HG02588 (cell line): ENCODE measurements at regions not wholly inside any gene's neighbourhood (a gene's known extent, or its start where the extent isn't known, plus 50 kb on each side); places are given as distances from the start of the nearest gene placed in this dataset.
"Not testable (repeated sequence)": the region's sequence is repeated elsewhere in the genome, so short reads cannot be mapped to it uniquely, and the experiment has no call there.

Source experiments
- ATAC-seq: cut with Tn5 transposase; IDR thresholded peaks from one replicate; pipeline ENCODE4 v1.9.1; 2021; ENCODE audit warnings: mild to moderate bottlenecking, moderate library complexity; ENCODE audit not compliant: unreplicated experiment

DNA sequence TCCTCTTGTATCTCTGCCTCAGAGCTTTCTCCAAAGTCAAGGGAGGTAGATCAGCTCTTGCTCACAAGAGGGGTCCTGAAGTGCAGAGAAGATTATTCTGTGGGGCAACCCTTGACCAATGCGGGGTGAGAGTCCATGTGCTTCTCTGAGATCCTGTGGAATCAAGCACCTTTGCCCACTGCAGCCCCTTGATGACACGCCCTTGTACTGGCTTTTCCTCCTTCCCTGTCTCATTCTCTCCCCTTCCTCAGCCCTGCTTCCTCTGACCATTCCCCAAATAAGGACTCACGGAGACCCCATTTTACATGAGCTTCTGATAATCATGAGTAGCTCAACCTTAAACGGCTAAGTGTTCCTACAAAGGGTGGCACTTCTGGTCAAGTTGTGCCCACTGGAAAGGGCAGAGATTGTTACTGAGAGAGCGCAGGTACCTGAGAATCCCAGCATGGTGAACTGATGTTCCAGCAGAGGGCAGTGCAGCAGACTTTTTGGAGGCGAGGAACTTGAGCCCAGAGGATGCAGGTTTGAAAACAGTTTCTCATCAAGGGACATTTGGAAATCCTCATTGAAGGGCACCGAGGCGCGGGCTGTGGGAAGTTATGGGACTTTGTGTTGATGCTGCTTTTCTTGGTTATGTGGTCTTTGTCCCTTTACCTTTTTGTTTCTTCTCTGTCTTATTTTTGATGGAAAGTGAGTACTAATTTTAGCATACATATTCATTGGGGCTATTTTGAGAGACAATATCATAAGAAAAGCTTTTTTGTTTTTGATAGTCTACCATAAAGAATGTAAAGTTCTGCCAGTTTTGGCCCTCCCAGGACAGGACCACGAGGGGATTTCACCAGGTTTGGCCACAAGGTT lies 201.3 kb downstream of the RBM46 start:
- ATAC-seq = no peak

DNA sequence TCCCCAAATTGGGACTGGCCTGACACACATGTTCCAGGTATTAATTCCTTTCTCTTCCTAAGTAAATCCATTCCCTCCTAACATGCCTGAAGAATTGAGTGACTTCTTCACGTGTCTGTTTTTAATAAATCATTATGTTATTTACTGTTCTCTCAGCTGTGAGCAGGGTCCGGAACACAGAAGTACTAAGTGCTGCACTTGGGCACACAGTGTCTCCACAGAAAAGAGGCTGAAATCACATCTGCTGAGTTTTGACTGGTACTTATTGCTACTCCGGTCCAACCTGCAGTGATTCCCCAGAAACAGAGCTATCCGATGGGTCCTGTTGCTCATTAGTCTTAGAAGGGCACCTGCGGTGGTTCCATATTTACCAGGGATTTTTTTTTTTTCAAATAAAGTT lies 202.6 kb downstream of the RBM46 start:
- ATAC-seq = no peak

DNA sequence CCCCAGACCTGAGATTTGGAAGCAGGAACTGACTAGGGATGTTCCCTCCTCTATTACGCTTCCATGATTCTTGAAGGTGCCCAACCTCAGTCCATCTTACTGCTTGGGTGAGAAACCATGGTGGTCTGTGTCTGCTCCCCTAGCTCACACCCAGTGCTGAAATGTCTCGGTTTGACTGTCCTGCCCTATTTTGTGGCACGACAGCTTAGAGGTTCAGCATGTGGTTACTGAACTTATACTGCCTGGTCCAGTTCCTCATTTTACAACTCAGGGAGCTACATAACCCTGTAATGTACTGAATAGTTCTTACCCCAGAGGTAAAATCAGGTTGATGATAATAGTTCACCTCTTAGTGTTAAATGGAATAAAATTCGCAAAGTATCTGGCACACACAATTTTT lies 203.1 kb downstream of the RBM46 start:
- ATAC-seq = peak; percentile 95

DNA sequence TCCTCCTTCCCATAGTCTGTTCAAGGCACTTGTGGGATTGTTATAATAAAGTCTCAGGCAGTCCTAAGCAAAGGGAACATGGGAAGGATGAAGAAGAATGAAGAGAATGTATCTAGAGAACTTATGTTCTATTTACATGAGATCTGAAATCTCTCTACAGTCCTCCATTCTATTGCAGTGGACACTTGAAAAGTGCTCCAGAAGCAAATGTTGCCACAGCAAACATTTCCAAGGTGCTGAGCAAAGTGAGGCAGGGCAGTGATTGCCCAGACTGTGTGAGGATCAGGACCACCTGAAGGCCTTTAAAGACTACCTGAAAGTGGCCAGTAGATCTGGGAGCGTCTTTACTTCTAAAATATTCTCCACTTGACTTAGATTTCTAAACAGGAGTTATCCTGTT lies 203.5 kb downstream of the RBM46 start:
- no peak for ATAC-seq

DNA sequence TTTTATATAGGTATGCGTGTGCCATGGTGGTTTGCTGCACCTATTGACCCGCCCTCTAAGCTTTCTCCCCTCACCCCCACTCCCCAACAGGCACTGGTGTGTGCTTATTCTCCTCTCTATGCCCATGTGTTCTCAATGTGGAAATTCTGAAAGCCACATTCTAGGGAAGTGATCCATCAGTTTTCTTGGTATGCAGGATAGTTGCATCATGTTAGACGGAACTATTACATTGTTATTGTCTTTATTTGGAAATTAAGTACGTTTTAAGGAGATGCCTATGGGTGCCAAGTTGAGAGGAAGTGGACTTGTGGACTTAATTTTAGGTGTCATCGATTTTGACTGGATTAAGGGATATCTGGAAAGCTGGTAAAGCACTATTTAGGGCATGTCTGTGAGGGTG lies 204.6 kb downstream of the RBM46 start:
- ATAC-seq = no peak

DNA sequence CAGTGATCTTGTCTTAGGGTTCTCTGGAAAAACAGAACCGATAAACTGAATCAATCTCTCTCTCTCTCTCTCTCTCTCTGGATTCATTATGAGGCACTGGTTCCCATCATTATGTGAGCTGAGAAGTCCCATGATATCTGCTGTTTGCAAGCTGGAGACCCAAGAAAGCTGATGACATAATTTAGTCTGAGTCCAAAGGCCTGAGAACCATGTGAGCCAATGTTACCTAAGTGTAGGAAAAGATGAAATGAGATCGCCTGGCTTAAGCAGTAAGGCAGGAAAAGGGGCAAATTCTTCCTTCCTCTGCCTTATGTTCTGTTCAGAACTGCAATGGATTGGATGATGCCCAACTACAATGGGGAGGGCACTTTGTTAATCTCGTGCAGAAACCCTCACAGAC lies 207.4 kb downstream of the RBM46 start:
- no peak for ATAC-seq

DNA sequence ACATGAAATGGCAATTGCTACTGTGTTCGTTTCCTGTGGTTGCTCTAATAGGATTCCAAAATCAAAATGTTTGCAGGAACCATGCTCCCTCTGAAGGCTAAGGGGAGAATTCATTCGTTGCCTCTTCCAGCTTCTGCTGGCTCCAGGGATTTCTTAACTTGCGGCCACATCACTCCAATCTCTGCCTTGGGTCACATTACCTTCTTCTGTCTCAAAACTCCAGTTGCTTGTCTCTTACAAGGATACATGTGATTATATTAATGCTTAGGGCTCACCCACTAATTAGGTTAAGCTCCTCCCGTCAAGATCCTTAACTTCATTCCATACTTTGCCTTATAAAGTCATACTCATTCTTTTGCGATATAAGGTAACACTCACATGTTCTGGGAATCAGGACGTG lies 208.4 kb downstream of the RBM46 start:
- no peak for ATAC-seq

DNA sequence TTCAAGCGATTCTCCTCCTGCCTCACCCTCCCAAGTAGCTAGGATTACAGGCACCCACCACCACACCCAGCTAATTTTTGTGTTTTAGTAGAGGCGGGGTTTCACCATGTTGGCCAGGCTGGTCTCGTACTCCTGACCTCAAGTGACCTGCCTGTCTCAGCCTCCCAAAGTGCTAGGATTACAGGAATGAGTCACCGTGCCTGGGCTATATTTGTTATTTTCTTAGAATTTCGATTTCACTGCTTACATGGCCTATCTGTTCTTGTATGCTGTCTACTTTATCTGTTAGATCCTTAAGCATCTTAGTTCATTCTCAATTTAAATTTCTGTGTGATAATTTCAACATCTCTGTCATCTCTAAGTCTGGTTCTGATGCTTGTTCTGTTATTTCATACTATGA lies 210.6 kb upstream of the NPY2R start:
- ATAC-seq = not testable (repeated sequence)

DNA sequence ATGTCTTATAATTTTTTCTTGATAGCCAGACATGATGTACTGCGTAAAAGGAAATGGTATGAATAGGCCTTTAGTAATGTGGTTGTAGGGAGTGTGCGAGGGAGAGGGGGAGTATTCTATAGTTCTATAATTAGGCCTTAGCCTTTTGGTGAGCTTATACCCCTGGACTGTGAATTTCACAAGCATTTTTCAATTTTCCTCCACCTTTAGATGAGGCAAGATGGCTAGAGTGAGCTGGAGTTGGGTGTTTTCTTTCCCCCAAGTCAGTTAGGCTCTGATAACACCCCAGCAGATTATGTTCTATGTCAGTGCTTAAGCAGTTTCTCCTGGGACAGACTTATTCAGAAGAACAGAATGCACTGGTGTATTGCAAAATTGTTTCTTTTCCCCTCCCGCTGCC lies 210.2 kb upstream of the NPY2R start:
- no peak for ATAC-seq

DNA sequence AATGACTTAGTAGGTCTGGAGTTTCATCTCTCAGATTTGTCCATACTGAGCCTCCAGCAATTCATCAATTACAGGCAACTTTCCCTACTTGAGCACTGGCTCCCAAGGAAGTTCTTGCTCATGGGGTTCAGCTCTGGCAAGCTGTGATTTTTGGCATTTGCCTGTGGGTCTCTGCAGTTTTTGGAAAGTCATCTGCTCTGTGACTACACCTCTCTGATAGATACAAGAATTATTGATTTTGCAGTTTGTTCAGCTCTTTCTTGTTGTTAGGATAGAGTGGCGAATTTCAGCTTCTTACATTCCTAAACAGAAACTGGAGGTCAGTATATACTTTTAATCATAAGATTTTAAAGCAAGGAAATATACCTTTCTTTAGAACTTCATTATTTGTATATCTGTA lies 209.7 kb upstream of the NPY2R start:
- no peak for ATAC-seq

DNA sequence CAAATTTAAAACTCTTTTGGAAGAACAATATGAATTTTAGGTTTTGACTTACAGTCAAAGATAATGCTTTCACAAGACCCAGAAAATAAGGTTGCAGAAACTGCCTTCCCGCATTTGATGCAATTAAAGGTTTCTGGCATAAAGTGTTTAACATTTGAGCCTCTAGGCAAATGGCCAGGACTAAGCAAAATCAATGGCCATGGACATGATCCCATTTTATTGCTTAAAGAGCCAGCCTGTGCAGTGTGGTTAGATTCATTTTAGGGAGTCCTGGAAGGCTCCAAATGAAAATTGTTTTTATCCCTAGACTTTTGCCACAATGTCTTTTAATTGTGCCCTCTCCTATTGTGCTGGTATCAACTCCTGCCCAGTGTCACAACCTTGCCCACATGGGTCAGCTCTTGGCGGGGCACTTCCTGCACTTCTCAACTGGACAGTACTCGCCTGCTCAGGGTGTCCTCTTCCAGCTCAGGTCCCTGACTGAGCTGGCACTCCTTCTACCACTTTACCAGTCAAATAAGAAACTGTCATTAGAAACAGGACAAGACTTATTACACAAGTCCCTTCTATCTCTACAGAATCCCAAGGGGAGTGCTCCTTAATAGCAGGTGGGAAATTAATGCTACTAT lies 208.4 kb upstream of the NPY2R start:
- ATAC-seq = no peak

DNA sequence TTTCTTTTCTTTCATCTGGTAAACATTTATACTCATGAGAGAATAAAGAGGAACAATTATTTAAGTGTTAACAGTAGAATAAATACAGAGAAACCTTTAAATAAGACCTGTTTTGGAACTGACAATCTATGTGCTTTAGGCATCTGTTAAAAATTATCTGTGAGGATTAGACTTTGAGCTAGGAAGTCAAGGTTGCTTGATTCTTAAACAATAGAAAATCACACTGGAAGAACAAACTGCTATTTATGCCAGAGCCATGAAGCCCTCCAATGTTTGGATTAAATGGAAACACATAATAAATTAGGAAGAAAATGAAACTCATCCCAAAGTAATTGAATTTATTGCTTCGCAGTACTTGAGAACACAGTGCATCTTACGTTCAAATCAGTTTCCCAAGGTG lies 207.2 kb upstream of the NPY2R start:
- ATAC-seq = no peak

DNA sequence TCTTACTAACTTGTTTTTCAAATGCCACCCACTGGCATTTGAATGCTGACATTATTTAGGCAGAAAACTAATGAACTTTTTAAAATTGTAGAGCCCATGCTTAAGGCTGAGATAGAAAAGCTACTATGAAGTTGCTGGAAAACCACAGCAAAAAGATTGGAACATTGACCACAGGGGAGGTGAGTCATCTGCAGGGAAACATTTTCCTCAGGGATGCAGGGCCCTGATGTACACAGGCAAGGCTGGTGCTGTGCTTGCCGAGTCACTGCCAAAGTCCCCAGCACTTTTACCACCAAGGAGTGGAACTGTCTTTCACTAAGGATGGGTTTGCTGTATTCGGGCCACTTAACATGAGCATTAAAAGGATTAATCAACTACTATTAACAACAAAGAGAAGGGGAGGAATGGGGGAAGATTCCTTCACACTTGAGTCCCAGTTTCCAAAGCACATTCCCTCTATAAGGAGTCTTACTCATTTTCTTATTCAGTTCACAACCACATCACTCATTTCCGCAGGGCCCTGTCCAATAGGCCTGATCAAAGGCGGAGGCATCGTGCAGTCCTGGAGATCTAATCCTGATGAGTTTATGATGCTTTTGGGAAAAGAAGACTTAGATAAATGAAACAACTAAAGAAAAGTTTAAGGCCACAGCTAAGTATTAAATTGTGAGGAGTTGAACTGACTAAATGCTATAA lies 202.9 kb upstream of the NPY2R start:
- no peak for ATAC-seq

DNA sequence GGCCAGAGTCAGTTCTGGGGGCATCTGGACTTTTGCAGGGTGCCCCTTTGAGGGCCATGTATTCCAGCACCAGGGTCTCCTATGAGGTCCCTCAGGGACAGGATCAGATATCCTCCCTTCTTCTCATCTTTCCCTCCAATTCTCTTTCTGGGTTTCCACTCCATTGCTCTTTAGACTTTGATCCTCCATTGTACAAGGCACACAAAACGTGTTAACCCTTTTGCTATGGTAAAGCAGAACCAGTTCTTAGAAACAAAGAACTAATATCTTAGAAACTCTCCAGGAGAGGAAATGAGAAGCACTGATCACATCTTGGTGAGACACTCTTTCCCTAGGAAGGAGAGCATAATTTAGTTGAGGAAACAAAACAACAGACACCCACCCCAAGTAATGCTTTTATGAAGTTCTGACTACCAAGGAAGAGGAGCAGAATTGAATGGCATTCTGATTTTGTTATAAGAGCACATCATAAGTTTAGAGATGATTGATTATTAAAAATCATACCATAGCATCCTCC lies 200.7 kb upstream of the NPY2R start:
- no peak for ATAC-seq

DNA sequence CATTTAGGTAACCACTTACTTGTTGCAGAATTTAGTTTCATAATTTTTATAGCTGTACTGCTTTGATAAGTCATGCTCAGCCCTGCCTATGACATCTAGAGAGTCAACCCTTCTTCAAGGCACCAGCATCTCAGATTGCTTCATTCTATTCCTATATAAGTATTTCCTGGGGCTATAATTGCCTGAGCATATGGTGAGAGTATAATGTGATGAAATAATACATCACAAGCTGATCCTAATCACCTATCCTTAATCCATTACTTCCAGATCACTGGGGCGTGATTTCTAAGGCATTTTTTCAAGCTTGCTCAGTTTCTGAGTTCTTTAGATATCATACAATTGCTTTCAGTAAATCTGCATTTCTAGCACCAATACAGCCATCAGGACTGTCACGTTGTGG lies 200.0 kb upstream of the NPY2R start:
- ATAC-seq = no peak

DNA sequence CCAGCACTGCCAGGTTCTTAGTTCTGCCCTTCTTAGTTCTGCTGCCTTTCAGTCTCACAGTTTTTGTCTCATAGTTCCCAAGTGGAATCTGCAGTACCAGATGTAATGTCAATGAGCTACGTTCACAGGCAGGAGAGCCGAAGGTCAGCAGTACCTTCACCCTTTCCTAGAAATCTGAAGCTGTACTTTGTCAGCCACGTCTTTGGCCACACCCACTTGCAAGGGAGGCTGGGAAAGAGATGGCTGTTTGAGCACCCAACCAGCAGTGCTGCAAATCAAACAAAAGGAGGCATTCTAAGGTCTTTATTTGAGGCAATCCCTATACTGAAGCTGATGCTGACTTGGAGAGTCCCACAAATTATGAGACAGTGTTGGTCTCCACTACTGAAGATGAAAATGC lies 199.1 kb upstream of the NPY2R start:
- ATAC-seq = no peak

DNA sequence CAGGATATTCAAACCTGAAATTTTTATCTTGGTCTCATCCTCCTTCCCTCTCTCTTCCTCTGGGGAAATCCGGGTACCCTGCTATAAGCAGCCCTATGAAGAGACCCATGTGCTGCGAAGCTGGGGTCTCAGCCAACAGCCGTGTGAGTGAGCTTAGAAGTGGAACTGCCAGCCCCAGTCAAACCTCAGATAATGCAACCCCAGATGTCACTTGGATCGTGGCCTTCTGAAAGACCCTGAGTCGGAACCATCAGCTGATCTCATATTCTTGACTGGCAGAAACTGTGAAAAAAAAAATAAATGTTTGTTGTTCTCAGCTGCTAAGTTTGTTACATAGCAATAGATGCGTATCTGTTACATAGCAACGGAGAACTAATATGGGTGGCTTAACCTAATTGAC lies 198.1 kb upstream of the NPY2R start:
- no peak for ATAC-seq

DNA sequence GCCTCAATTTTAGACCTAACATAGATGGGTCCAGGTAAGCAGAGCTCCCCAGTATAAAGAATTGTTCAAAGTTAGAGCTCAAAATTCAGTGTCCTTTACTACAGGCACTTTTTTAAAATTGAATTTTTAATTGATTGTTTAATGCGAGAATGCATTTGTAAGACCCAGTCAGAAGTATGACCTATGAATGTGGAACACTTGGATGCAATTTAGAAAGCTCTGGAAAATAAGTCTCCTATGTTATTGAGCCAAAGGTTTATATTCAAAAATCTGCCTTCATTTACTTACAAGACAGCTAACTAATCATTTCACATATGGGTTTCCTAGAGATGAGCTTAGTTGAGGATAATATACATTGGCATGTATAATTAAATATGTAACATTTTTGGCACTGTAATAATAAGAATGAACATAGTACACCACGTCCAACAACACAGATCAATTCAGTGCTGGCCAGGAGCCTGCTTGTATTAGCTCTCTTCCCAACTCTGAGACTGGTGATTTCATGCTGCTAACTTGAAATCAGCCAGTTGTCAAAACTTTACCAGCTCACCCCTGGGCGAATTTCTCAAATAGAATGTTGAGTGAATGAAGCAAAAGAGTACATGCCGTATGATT lies 197.2 kb upstream of the NPY2R start:
- no peak for ATAC-seq

DNA sequence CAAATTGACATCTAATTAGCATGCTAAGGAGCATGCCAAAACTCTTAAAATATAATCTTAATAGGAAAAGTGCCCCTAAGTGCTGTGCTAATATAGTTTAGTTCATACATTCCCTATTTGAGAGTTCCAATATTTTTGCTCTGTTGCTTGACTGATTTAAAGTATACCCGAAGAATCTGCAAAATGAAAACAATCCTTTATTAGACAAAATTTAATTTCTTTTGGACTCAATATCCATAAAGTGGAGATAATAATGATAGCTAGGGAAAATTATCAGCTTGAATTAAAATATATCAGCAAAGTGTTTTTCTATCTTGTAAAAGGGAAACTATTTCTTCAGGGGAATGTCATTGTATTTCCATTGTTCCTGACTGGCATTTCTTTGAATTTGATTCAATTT lies 196.0 kb upstream of the NPY2R start:
- ATAC-seq = no peak

DNA sequence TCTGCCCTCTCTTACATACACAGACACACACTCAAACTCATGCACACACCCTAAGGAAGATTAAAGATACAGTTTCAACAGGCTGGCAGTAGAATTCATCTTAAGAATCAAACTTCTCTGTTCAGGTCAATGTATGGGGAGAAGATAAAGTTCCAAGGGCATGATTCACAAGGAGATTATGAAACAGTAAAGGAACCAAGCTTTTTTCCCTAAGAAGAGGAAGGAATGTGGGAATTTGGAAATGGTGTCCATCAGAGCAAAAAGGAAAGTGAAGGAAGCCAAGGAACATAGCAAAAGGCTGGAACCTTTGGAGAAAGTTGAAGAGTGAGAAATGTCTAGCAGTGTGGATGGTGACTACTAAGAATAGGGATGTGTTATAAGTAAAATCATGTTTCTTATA lies 191.0 kb upstream of the NPY2R start:
- no peak for ATAC-seq

DNA sequence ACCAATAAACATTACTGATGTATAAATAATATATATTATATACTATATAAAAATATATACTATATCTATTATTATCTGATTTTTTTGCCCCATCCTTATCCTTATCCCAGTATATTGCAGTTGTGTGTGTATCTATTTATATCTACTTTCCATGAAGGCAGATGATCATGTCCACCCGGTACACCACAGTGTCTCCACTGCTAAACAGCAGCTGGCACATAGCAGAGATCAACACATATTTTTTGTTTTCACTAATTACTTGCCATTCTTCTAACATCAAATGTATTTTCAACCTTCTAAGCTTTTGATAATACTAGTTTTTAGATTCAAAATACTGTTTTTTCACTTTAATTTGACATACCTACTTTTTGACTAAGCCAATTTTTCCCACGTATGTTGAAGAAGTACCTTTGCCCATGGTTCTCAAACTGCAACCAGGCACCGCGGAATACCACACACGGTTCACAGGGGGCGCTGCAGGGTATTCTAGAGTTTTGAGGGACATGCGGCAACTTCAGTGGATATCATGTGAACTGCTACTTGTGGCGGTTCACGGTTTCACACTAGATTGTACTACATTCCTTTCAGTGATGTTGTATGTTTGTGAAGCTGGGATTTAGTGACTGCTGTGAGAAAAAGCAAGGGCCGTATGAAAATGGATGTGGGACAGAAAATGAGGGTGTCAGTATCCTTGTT lies 182.5 kb upstream of the NPY2R start:
- ATAC-seq = no peak
